HG03095 (cell line): ENCODE measurements at regions not wholly inside any gene's neighbourhood (a gene's known extent, or its start where the extent isn't known, plus 50 kb on each side); places are given as distances from the start of the nearest gene placed in this dataset.
"Not testable (repeated sequence)": the region's sequence is repeated elsewhere in the genome, so short reads cannot be mapped to it uniquely, and the experiment has no call there.

Experiments used
- ATAC-seq: cut with Tn5 transposase; IDR thresholded peaks from one replicate; pipeline ENCODE4 v1.9.1; 2021; ENCODE audit warnings: moderate library complexity; ENCODE audit not compliant: unreplicated experiment

- ATAC-seq, result no peak
Measured at GRCh38 chr3:182389071-182389815, 404.1 kb upstream of the ATP11B start.

GRCh38 chr3:182390421-182390820, 402.9 kb upstream of the ATP11B start:
- ATAC-seq, result no peak

- ATAC-seq, result no peak
Measured at GRCh38 chr3:182392182-182392937, 400.9 kb upstream of the ATP11B start.

- no peak for ATAC-seq
Measured at GRCh38 chr3:182393151-182393550, 400.2 kb upstream of the ATP11B start.

GRCh38 chr3:182393830-182394367, 399.4 kb upstream of the ATP11B start:
- no peak for ATAC-seq

GRCh38 chr3:182397164-182397563, 396.1 kb upstream of the ATP11B start:
- no peak for ATAC-seq

- no peak for ATAC-seq
Measured at GRCh38 chr3:182399978-182400737, 393.1 kb upstream of the ATP11B start.

- no peak for ATAC-seq
Measured at GRCh38 chr3:182400838-182401237, 392.5 kb upstream of the ATP11B start.

- ATAC-seq, result no peak
Measured at GRCh38 chr3:182404031-182404430, 389.3 kb upstream of the ATP11B start.

GRCh38 chr3:182405759-182406158, 387.5 kb upstream of the ATP11B start:
- no peak for ATAC-seq

- no peak for ATAC-seq
Measured at GRCh38 chr3:182406786-182407185, 386.5 kb upstream of the ATP11B start.

- no peak for ATAC-seq
Measured at GRCh38 chr3:182410051-182410450, 383.3 kb upstream of the ATP11B start.

- no peak for ATAC-seq
Measured at GRCh38 chr3:182412066-182412465, 381.2 kb upstream of the ATP11B start.

- no peak for ATAC-seq
Measured at GRCh38 chr3:182413061-182413460, 380.2 kb upstream of the ATP11B start.

- no peak for ATAC-seq
Measured at GRCh38 chr3:182413682-182414081, 379.6 kb upstream of the ATP11B start.

- no peak for ATAC-seq
Measured at GRCh38 chr3:182414586-182414985, 378.7 kb upstream of the ATP11B start.

GRCh38 chr3:182420741-182421140, 372.6 kb upstream of the ATP11B start:
- ATAC-seq, result no peak

- no peak for ATAC-seq
Measured at GRCh38 chr3:182424006-182424405, 369.3 kb upstream of the ATP11B start.

- ATAC-seq, result not testable (repeated sequence)
Measured at GRCh38 chr3:182425926-182426718, 367.2 kb upstream of the ATP11B start.

GRCh38 chr3:182431972-182432371, 361.3 kb upstream of the ATP11B start:
- not testable (repeated sequence) for ATAC-seq

- ATAC-seq, result no peak
Measured at GRCh38 chr3:182435860-182436259, 357.4 kb upstream of the ATP11B start.
